Activated naive CD8-positive, alpha-beta T cell treated with anti-CD3 and anti-CD28 coated beads for 36 hours (primary cell): ENCODE measurements at regions not wholly inside any gene's neighbourhood (a gene's known extent, or its start where the extent isn't known, plus 50 kb on each side); places are given as distances from the start of the nearest gene placed in this dataset.
"Not testable (repeated sequence)": the region's sequence is repeated elsewhere in the genome, so short reads cannot be mapped to it uniquely, and the experiment has no call there.

Source experiments
- DNase-seq: peaks from one replicate; pipeline ENCODE4 v3.0.0; 2021
- H3K27ac Mint-ChIP-seq: one replicate; pipeline ENCODE4 v1.8.0; 2022; ENCODE audit warnings: mild to moderate bottlenecking, moderate library complexity, mixed read lengths
- H3K27me3 Mint-ChIP-seq: one replicate; pipeline ENCODE4 v1.8.0; 2022; ENCODE audit warnings: mild to moderate bottlenecking, mixed read lengths
- H3K36me3 Mint-ChIP-seq: one replicate; pipeline ENCODE4 v1.8.0; 2021; ENCODE audit warnings: mild to moderate bottlenecking, mixed read lengths
- H3K4me1 Mint-ChIP-seq: one replicate; pipeline ENCODE4 v1.8.0; 2021; ENCODE audit warnings: mixed read lengths
- H3K4me3 Mint-ChIP-seq: one replicate; pipeline ENCODE4 v1.8.0; 2022; ENCODE audit warnings: mild to moderate bottlenecking, moderate library complexity, mixed read lengths
- H3K9me3 Mint-ChIP-seq: one replicate; pipeline ENCODE4 v1.8.0; 2022; ENCODE audit warnings: mixed read lengths

DNA sequence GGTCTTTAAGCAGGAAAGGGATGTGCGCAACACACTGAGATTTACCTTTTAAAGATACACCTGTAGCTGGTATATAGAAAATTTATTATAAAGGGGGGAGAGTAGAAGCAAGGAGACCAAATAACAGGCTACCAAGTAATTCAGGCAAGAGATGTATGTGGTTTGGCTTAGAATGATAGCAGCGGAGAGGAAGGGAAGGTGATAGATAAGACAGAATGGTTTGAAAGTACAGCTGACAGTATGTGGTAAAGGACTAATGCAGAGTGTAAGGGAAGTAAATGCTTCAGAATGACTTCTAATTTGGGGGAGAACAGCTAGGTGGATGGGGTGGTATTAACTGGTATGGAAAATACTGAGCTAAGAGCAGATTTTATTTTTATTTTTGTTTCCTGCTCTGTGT is 308.9 kb downstream of the ANTXR2 start:
- H3K4me3 Mint-ChIP-seq = no peak overlapping the region
- peaks cover 4% of the 10 kb centered on the region for H3K27me3 Mint-ChIP-seq
- no peaks in the 10 kb centered on the region for H3K4me1 Mint-ChIP-seq
- no peaks in the 10 kb centered on the region for H3K36me3 Mint-ChIP-seq
- peaks cover 12% of the 10 kb centered on the region for H3K9me3 Mint-ChIP-seq
- no peak overlapping the region for H3K27ac Mint-ChIP-seq
- DNase-seq = no peak

- Mint-ChIP-seq H3K27me3 (peaks cover 4% of the 10 kb centered on the region), H3K4me1 (no peaks in the 10 kb centered on the region)
- DNase-seq = no peak
Measured at GRCh38 chr4:79763486-79764075, 309.4 kb downstream of the ANTXR2 start.

GRCh38 chr4:79759793-79760192 is 313.2 kb downstream of the ANTXR2 start:
- Mint-ChIP-seq H3K9me3 (peaks cover 2% of the 10 kb centered on the region), H3K27ac (no peak overlapping the region), H3K27me3 (peaks cover 7% of the 10 kb centered on the region), H3K36me3 (no peaks in the 10 kb centered on the region), H3K4me1 (no peaks in the 10 kb centered on the region), H3K4me3 (no peak overlapping the region)
- DNase-seq = no peak

More at GRCh38 chr4:79763486-79764075, 309.4 kb downstream of the ANTXR2 start:
- Mint-ChIP-seq H3K36me3 (no peaks in the 10 kb centered on the region), H3K9me3 (peaks cover 12% of the 10 kb centered on the region), H3K4me3 (no peak overlapping the region), H3K27ac (no peak overlapping the region)

DNA sequence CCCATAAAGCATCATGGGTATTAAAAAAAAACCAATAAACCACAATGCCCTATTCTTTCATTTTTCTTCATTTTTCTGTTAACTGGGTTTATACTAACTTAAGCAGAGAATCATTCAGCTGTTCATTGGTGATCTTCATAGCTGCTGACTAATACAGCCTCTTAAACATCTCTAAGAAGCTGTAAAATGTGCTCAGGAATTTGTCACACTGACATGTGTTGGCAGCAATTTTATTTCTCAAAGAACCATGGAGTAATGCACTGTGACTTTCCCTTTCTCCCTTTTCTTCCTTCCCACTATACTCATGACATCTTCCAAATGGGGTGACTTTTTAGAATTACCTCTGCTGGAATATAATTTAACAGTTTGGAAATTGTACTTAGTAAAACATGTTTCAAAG is 315.4 kb downstream of the ANTXR2 start:
- H3K4me3 Mint-ChIP-seq = no peak overlapping the region
- H3K9me3 Mint-ChIP-seq = peaks cover 2% of the 10 kb centered on the region
- peaks cover 8% of the 10 kb centered on the region for H3K27me3 Mint-ChIP-seq
- no peak for DNase-seq
- H3K27ac Mint-ChIP-seq = no peak overlapping the region
- H3K36me3 Mint-ChIP-seq = no peaks in the 10 kb centered on the region
- no peaks in the 10 kb centered on the region for H3K4me1 Mint-ChIP-seq

- Mint-ChIP-seq H3K4me1 (no peaks in the 10 kb centered on the region), H3K4me3 (no peak overlapping the region), H3K27me3 (peaks cover 8% of the 10 kb centered on the region), H3K36me3 (no peaks in the 10 kb centered on the region), H3K9me3 (peaks cover under 1% of the 10 kb centered on the region), H3K27ac (no peak overlapping the region)
- no peak for DNase-seq
Measured at GRCh38 chr4:79756140-79756895, 316.7 kb downstream of the ANTXR2 start.

DNA sequence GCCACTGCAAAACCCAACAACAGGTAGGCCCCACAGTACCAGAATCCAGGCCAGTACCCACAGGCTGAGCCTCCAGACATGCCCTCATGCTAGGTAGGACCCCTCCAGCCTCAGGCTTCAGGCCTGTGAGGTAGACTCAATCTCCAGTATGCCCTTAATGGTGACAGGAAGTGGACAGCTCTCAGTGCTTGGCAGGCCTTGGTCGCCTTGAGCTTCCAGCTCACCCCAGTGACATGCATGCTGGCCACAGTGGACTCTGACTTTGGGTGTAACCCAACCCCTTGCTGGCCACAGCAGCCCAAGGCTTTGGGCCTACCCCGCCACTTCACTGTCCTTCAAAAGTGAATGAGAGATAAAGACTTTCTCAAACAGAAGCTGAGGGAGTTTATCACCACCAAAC is 324.2 kb downstream of the ANTXR2 start:
- Mint-ChIP-seq H3K27me3 (no peaks in the 10 kb centered on the region), H3K36me3 (no peaks in the 10 kb centered on the region), H3K9me3 (no peaks in the 10 kb centered on the region), H3K27ac (no peak overlapping the region), H3K4me3 (no peak overlapping the region), H3K4me1 (no peaks in the 10 kb centered on the region)
- no peak for DNase-seq

DNA sequence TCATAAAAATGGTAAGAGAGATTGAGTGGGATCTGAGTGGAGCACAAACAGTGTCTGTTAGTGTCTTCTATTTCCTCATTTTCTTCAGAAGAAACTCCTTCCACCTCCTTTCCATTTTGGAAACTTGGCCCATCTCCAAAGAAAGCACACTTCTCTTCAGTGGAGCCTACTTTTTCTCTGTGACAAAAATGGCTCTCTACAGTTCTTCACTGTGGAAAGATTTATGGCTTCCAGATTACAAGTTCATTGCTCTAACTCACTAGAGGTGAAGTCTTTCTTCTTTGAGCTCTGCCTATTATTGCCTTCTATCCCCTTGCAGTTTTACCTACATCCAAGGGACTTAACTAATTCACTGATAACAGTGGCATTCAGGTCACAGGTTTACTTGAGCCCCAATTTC is 325.8 kb downstream of the ANTXR2 start:
- no peaks in the 10 kb centered on the region for H3K36me3 Mint-ChIP-seq
- no peak overlapping the region for H3K4me3 Mint-ChIP-seq
- H3K27ac Mint-ChIP-seq = no peak overlapping the region
- no peak for DNase-seq
- H3K27me3 Mint-ChIP-seq = no peaks in the 10 kb centered on the region
- H3K9me3 Mint-ChIP-seq = no peaks in the 10 kb centered on the region
- no peaks in the 10 kb centered on the region for H3K4me1 Mint-ChIP-seq

GRCh38 chr4:79743014-79743413 is 330.0 kb downstream of the ANTXR2 start:
- H3K4me3 Mint-ChIP-seq = no peak overlapping the region
- H3K9me3 Mint-ChIP-seq = no peaks in the 10 kb centered on the region
- no peaks in the 10 kb centered on the region for H3K36me3 Mint-ChIP-seq
- no peak overlapping the region for H3K27ac Mint-ChIP-seq
- DNase-seq = no peak
- H3K27me3 Mint-ChIP-seq = no peaks in the 10 kb centered on the region
- H3K4me1 Mint-ChIP-seq = no peaks in the 10 kb centered on the region

- Mint-ChIP-seq H3K4me3 (no peak overlapping the region), H3K36me3 (no peaks in the 10 kb centered on the region), H3K27ac (no peak overlapping the region), H3K9me3 (no peaks in the 10 kb centered on the region), H3K4me1 (no peaks in the 10 kb centered on the region), H3K27me3 (no peaks in the 10 kb centered on the region)
- DNase-seq = no peak
Measured at GRCh38 chr4:79739912-79740311, 331.9 kb upstream of the GK2 start.

GRCh38 chr4:79723507-79723906 is 315.5 kb upstream of the GK2 start:
- no peak for DNase-seq
- Mint-ChIP-seq H3K27me3 (no peaks in the 10 kb centered on the region), H3K27ac (no peak overlapping the region), H3K9me3 (no peaks in the 10 kb centered on the region), H3K36me3 (no peaks in the 10 kb centered on the region), H3K4me1 (no peaks in the 10 kb centered on the region), H3K4me3 (no peak overlapping the region)

GRCh38 chr4:79700356-79700755 is 292.3 kb upstream of the GK2 start:
- Mint-ChIP-seq H3K27me3 (no peaks in the 10 kb centered on the region), H3K36me3 (no peaks in the 10 kb centered on the region), H3K9me3 (peaks cover 5% of the 10 kb centered on the region), H3K4me1 (no peaks in the 10 kb centered on the region), H3K4me3 (no peak overlapping the region), H3K27ac (no peak overlapping the region)
- DNase-seq = no peak

- Mint-ChIP-seq H3K9me3 (peaks cover 15% of the 10 kb centered on the region), H3K4me1 (no peaks in the 10 kb centered on the region), H3K4me3 (no peak overlapping the region)
Measured at GRCh38 chr4:79697444-79697843, 289.4 kb upstream of the GK2 start.

DNA sequence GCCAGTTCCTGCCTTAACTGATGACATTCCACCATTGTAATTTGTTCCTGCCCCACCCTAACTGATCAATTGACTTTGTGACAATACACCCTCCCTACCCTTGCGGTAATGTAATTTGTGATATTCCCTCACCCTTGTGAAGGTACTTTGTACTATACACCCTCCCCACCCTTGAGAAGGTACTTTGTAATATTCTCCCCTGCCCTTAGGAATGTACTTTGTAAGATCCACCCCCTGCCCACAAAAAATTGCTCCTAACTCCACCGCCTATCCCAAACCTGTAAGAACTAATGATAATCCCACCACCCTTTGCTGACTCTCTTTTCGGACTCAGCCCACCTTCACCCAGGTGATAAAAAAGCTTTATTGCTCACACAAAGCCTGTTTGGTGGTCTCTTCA is 288.5 kb upstream of the GK2 start:
- DNase-seq, H3K27me3 Mint-ChIP-seq, H3K36me3 Mint-ChIP-seq, H3K27ac Mint-ChIP-seq, H3K4me1 Mint-ChIP-seq, H3K4me3 Mint-ChIP-seq: not testable (repeated sequence)
- H3K9me3 Mint-ChIP-seq = peaks cover 15% of the 10 kb centered on the region

More at GRCh38 chr4:79697444-79697843, 289.4 kb upstream of the GK2 start:
- Mint-ChIP-seq H3K36me3 (no peaks in the 10 kb centered on the region), H3K27ac (no peak overlapping the region), H3K27me3 (peaks cover 5% of the 10 kb centered on the region)
- DNase-seq = no peak

GRCh38 chr4:79695848-79696247 is 287.8 kb upstream of the GK2 start:
- Mint-ChIP-seq H3K9me3 (peaks cover 15% of the 10 kb centered on the region), H3K36me3 (no peaks in the 10 kb centered on the region), H3K4me1 (no peaks in the 10 kb centered on the region), H3K4me3 (no peak overlapping the region), H3K27ac (no peak overlapping the region), H3K27me3 (peaks cover 5% of the 10 kb centered on the region)
- DNase-seq = no peak

DNA sequence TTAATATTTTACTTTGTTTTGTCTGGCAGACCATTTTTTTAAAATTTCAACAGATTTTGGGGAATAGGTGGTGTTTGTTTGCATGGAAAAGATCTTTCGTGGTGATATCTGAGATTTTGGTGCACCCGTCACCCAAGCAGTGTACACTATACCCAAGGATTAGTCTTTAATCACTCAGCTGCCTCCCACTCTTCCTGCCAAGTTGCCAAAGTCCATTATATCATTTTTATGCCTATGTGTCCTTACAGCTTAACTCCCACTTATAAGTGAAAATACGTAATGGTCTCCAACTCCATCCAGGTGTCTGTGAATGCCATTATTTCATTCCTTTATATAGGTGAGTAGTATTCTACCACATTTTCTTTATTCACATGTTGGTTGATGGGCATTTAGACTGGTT is 281.7 kb upstream of the GK2 start:
- Mint-ChIP-seq H3K27me3 (peaks cover 1% of the 10 kb centered on the region), H3K36me3 (no peaks in the 10 kb centered on the region), H3K4me3 (no peak overlapping the region), H3K4me1 (no peaks in the 10 kb centered on the region), H3K9me3 (peaks cover 9% of the 10 kb centered on the region), H3K27ac (no peak overlapping the region)
- no peak for DNase-seq

DNA sequence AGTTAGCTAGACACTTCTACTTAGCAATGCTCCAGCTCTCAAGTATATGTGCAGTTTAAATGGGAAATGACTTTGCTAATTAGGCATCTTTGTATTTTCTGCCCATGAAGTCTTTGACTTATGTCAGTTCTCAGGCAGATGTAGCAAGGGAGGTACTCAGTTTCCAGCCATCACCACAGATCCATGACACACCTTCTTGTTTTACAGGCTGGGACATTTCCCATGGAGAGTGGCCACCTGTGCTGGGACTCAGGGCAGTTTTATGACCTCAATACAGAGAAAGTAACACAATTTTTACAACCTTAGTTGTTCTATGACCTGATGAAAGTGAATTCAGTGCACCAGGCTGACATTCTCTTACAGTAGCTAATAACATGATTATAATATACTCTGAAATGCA is 280.7 kb upstream of the GK2 start:
- no peak for DNase-seq
- H3K4me1 Mint-ChIP-seq = no peaks in the 10 kb centered on the region
- no peak overlapping the region for H3K4me3 Mint-ChIP-seq

More for the DNA sequence above, 280.7 kb upstream of the GK2 start:
- Mint-ChIP-seq H3K27me3 (no peaks in the 10 kb centered on the region), H3K27ac (no peak overlapping the region), H3K9me3 (peaks cover 2% of the 10 kb centered on the region), H3K36me3 (no peaks in the 10 kb centered on the region)
